ENCODE measurements at regions not wholly inside any gene's neighbourhood (a gene's known extent, or its start where the extent isn't known, plus 50 kb on each side); places are given as distances from the start of the nearest gene placed in this dataset.

GRCh38 chr4:181581983-181582382, 661.2 kb upstream of the TENM3 start:
- TF ChIP-seq POLR2A (IDR thresholded peaks at IDR 0.05; ENCODE audit: low read depth, low read length): no peak
- no peak for TF ChIP-seq TAF1 (IDR thresholded peaks at IDR 0.05; ENCODE audit: borderline replicate concordance, low read depth, low read length)
- TF ChIP-seq POLR2AphosphoS5 (IDR thresholded peaks at IDR 0.05; ENCODE audit: low read depth, low read length): no peak
